ENCODE measurements at regions not wholly inside any gene's neighbourhood (a gene's known extent, or its start where the extent isn't known, plus 50 kb on each side); places are given as distances from the start of the nearest gene placed in this dataset.
"Not testable (repeated sequence)": the region's sequence is repeated elsewhere in the genome, so short reads cannot be mapped to it uniquely, and the experiment has no call there.

GRCh38 chr2:122070241-122070731 lies 314.8 kb downstream of the TSN start:
- intact Hi-C loops (cut with micrococcal nuclease), result no loop called here
- H3K36me3 Mint-ChIP-seq (ENCODE audit: low read depth), result no peaks in the 10 kb centered on the region
- H3K27me3 Mint-ChIP-seq (ENCODE audit: low read depth), result no peaks in the 10 kb centered on the region

GRCh38 chr2:122072666-122073065 lies 317.2 kb downstream of the TSN start:
- no peaks in the 10 kb centered on the region for H3K36me3 Mint-ChIP-seq (ENCODE audit: low read depth)
- intact Hi-C loops (cut with micrococcal nuclease), result no loop called here
- CTCF ChIA-PET, result no interaction called here
- no peak for DNase-seq
- no peaks in the 10 kb centered on the region for H3K9me3 Mint-ChIP-seq
- no peaks in the 10 kb centered on the region for H3K27me3 Mint-ChIP-seq (ENCODE audit: low read depth)
- no peaks in the 10 kb centered on the region for H3K4me1 Mint-ChIP-seq (ENCODE audit: low read depth)
- H3K4me3 Mint-ChIP-seq, result no peak overlapping the region
- H3K27ac Mint-ChIP-seq, result no peak overlapping the region

More at GRCh38 chr2:122070241-122070731, 314.8 kb downstream of the TSN start:
- DNase-seq, result no peak
- Mint-ChIP-seq H3K9me3 (no peaks in the 10 kb centered on the region), H3K4me3 (no peak overlapping the region), H3K4me1 (ENCODE audit: low read depth) (no peaks in the 10 kb centered on the region), H3K27ac (no peak overlapping the region)
- CTCF ChIA-PET, result no interaction called here

DNA sequence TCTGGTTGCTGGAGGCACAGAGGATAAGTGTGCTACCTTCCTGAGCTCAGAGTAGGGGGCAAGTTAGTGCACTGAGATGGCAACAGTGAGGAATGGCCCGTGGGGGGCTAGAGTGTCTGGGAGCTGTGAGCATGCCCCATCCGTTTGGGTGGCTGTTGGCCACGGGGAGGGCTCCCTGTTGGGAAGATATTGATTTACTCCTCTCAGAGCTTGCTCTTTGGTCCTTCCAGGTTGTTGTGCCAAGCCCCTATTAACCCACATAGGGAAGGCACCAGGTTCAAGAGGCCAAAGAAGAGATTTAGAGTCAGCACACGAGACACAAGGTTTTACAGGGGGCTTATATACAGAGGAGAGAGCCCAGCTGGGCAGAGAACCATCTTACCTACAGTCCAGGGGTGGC lies 318.8 kb downstream of the TSN start:
- Mint-ChIP-seq H3K4me1 (ENCODE audit: low read depth) (no peaks in the 10 kb centered on the region), H3K27me3 (ENCODE audit: low read depth) (no peaks in the 10 kb centered on the region), H3K4me3 (no peak overlapping the region), H3K9me3 (no peaks in the 10 kb centered on the region), H3K36me3 (ENCODE audit: low read depth) (no peaks in the 10 kb centered on the region), H3K27ac (no peak overlapping the region)
- no peak for DNase-seq
- CTCF ChIA-PET, result no interaction called here
- intact Hi-C loops (cut with micrococcal nuclease), result no loop called here

DNA sequence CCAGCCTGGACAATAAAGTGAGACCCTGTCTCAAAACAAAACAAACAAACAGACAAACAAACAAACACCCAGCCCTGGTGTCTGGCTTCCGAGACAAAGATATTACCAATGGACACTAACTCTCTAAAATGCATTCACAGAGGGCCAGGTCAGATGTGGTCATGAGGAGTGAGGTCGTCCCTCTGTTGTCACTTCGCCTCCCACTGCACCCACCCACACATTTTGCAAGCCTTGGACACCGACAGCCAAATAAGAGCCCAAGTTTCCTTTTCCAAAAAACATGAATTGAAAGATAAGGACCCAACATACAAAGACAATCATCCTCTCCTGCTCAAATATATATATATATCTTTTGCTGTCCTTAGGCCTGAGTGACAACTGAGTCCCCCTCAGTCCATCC lies 319.9 kb downstream of the TSN start:
- no peak for DNase-seq
- no peaks in the 10 kb centered on the region for H3K4me1 Mint-ChIP-seq (ENCODE audit: low read depth)
- no peaks in the 10 kb centered on the region for H3K9me3 Mint-ChIP-seq
- no peak overlapping the region for H3K4me3 Mint-ChIP-seq
- no peaks in the 10 kb centered on the region for H3K36me3 Mint-ChIP-seq (ENCODE audit: low read depth)
- intact Hi-C loops (cut with micrococcal nuclease), result no loop called here
- no peaks in the 10 kb centered on the region for H3K27me3 Mint-ChIP-seq (ENCODE audit: low read depth)
- H3K27ac Mint-ChIP-seq, result no peak overlapping the region
- CTCF ChIA-PET, result no interaction called here

- Mint-ChIP-seq H3K36me3 (ENCODE audit: low read depth) (no peaks in the 10 kb centered on the region), H3K4me3 (no peak overlapping the region), H3K9me3 (no peaks in the 10 kb centered on the region), H3K27me3 (ENCODE audit: low read depth) (no peaks in the 10 kb centered on the region), H3K4me1 (ENCODE audit: low read depth) (no peaks in the 10 kb centered on the region), H3K27ac (no peak overlapping the region)
- DNase-seq, result no peak
- intact Hi-C loops (cut with micrococcal nuclease), result no loop called here
- CTCF ChIA-PET, result no interaction called here
These were observed 321.7 kb downstream of the TSN start for GRCh38 chr2:122077114-122077513.

DNA sequence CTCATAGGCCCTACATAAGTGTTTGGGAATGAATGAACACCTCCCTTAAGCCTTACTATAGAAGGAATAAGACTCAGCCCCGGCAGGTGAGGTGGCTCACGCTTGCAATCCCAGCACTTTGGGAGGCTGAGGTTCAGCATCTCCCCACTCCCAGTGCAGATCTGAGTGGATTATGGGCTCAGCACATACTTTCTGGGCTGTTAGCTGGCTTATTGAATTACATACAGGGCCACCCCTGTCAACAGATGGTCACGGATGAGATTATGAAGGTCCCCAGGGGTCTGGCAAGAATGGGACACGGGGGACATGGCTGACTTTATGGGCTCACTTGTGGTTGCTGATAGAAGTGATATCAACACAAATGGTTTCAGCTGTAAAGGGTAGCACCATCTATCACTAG lies 322.3 kb downstream of the TSN start:
- intact Hi-C loops (cut with micrococcal nuclease), result no loop called here
- no peaks in the 10 kb centered on the region for H3K9me3 Mint-ChIP-seq
- no peaks in the 10 kb centered on the region for H3K36me3 Mint-ChIP-seq (ENCODE audit: low read depth)
- no peak overlapping the region for H3K4me3 Mint-ChIP-seq
- no peaks in the 10 kb centered on the region for H3K4me1 Mint-ChIP-seq (ENCODE audit: low read depth)
- no peaks in the 10 kb centered on the region for H3K27me3 Mint-ChIP-seq (ENCODE audit: low read depth)
- H3K27ac Mint-ChIP-seq, result no peak overlapping the region
- DNase-seq, result no peak
- CTCF ChIA-PET, result no interaction called here

- CTCF ChIA-PET, result no interaction called here
- no peaks in the 10 kb centered on the region for H3K9me3 Mint-ChIP-seq
- no peak for DNase-seq
- intact Hi-C loops (cut with micrococcal nuclease), result no loop called here
- H3K27ac Mint-ChIP-seq, result no peak overlapping the region
- H3K36me3 Mint-ChIP-seq (ENCODE audit: low read depth), result no peaks in the 10 kb centered on the region
- no peak overlapping the region for H3K4me3 Mint-ChIP-seq
- H3K4me1 Mint-ChIP-seq (ENCODE audit: low read depth), result no peaks in the 10 kb centered on the region
- no peaks in the 10 kb centered on the region for H3K27me3 Mint-ChIP-seq (ENCODE audit: low read depth)
These were observed 323.0 kb downstream of the TSN start for GRCh38 chr2:122078451-122078850.

- CTCF ChIA-PET, result interaction anchor here (1.0 kb wide), 1 partner anchor 106 kb away, joined by 3 read pairs; no protein-coding TSS in a partner anchor
- H3K27ac Mint-ChIP-seq, result no peak overlapping the region
- DNase-seq, result no peak
- no peaks in the 10 kb centered on the region for H3K36me3 Mint-ChIP-seq (ENCODE audit: low read depth)
- no peak overlapping the region for H3K4me3 Mint-ChIP-seq
- intact Hi-C loops (cut with micrococcal nuclease), result no loop called here
- no peaks in the 10 kb centered on the region for H3K4me1 Mint-ChIP-seq (ENCODE audit: low read depth)
- no peaks in the 10 kb centered on the region for H3K9me3 Mint-ChIP-seq
- H3K27me3 Mint-ChIP-seq (ENCODE audit: low read depth), result no peaks in the 10 kb centered on the region
These were observed 324.4 kb downstream of the TSN start for GRCh38 chr2:122079844-122080243.

DNA sequence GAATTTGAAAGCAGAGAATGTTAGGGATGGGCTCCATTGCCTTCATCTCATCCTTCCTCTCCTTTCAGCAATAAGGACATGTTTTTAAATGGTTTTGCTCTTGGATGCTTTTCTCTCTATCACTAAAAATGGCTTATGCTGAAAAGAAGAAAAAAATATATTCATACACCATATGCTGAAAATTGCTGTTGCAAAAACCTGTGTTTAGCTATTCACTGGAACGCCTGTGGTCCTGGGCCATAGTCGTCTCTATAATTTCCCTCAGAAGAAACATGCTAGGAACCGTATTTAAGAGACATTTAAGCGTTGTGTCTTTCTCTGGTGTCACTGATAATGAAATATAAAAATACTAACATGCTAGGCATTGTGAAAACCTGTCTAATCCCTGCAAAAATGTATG lies 324.9 kb downstream of the TSN start:
- no peak overlapping the region for H3K4me3 Mint-ChIP-seq

DNA sequence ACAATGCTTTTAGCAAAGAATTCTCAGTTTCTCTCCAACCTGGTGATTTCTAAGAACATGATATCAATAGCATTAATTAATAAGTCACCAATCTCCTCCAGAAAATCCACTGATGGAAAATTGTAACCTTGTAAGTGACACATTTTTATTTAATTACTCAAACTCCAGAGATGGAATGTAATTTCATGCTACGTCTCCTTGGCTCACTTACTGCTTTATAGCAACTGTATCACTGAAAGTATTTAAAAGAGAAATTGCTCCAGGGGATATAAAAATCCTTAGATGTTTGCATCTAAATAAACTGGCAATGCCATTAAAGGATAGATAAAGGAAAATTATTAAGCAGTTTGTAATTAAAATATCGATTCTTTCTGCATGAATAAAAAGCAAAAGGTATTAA lies 325.4 kb downstream of the TSN start:
- intact Hi-C loops (cut with micrococcal nuclease), result no loop called here
- no peak for DNase-seq
- H3K36me3 Mint-ChIP-seq (ENCODE audit: low read depth), result no peaks in the 10 kb centered on the region
- H3K4me1 Mint-ChIP-seq (ENCODE audit: low read depth), result no peaks in the 10 kb centered on the region
- H3K4me3 Mint-ChIP-seq, result no peak overlapping the region
- CTCF ChIA-PET, result no interaction called here
- peaks cover 1% of the 10 kb centered on the region for H3K27me3 Mint-ChIP-seq (ENCODE audit: low read depth)
- H3K27ac Mint-ChIP-seq, result no peak overlapping the region
- H3K9me3 Mint-ChIP-seq, result no peaks in the 10 kb centered on the region

More for the DNA sequence above, 324.9 kb downstream of the TSN start:
- CTCF ChIA-PET, result interaction anchor here (1.0 kb wide), 1 partner anchor 106 kb away, joined by 3 read pairs; no protein-coding TSS in a partner anchor
- Mint-ChIP-seq H3K27ac (no peak overlapping the region), H3K9me3 (no peaks in the 10 kb centered on the region), H3K4me1 (ENCODE audit: low read depth) (no peaks in the 10 kb centered on the region), H3K36me3 (ENCODE audit: low read depth) (no peaks in the 10 kb centered on the region), H3K27me3 (ENCODE audit: low read depth) (no peaks in the 10 kb centered on the region)
- intact Hi-C loops (cut with micrococcal nuclease), result no loop called here
- no peak for DNase-seq

DNA sequence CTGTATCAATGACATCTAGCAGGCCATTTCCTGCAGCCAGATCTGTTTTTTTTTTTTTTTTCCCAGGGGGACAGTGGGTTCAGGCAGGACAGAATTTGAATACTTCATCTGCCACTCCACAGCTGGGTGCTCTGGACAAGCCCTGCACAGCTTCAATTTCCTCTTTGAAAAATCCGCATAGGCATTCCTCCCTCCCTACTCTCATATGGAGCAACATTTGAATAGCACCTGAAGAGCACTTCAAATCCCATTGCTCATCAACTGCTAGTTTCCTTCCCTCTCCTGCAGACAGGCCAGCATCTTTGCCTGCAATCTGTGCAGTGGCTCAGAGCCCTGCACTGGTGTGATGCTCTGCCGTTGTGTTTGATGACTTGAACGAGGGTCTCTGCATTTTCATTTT lies 326.3 kb downstream of the TSN start:
- H3K4me1 Mint-ChIP-seq (ENCODE audit: low read depth), result no peaks in the 10 kb centered on the region
- intact Hi-C loops (cut with micrococcal nuclease), result no loop called here
- no peaks in the 10 kb centered on the region for H3K9me3 Mint-ChIP-seq
- no peaks in the 10 kb centered on the region for H3K36me3 Mint-ChIP-seq (ENCODE audit: low read depth)
- peaks cover 1% of the 10 kb centered on the region for H3K27me3 Mint-ChIP-seq (ENCODE audit: low read depth)
- H3K4me3 Mint-ChIP-seq, result no peak overlapping the region
- CTCF ChIA-PET, result interaction anchor here (0.7 kb wide), 1 partner anchor 1470 kb away, joined by 5 read pairs; no protein-coding TSS in a partner anchor
- H3K27ac Mint-ChIP-seq, result no peak overlapping the region
- DNase-seq, result no peak

- H3K4me3 Mint-ChIP-seq, result no peak overlapping the region
- H3K9me3 Mint-ChIP-seq, result no peaks in the 10 kb centered on the region
- CTCF ChIA-PET, result interaction anchor here (0.6 kb wide), 1 partner anchor 212 kb away, joined by 5 read pairs; no protein-coding TSS in a partner anchor
- no peaks in the 10 kb centered on the region for H3K36me3 Mint-ChIP-seq (ENCODE audit: low read depth)
- H3K4me1 Mint-ChIP-seq (ENCODE audit: low read depth), result no peaks in the 10 kb centered on the region
- intact Hi-C loops (cut with micrococcal nuclease), result no loop called here
- DNase-seq, result no peak
- peaks cover 1% of the 10 kb centered on the region for H3K27me3 Mint-ChIP-seq (ENCODE audit: low read depth)
- no peak overlapping the region for H3K27ac Mint-ChIP-seq
These were observed 328.0 kb downstream of the TSN start for GRCh38 chr2:122083256-122084048.

DNA sequence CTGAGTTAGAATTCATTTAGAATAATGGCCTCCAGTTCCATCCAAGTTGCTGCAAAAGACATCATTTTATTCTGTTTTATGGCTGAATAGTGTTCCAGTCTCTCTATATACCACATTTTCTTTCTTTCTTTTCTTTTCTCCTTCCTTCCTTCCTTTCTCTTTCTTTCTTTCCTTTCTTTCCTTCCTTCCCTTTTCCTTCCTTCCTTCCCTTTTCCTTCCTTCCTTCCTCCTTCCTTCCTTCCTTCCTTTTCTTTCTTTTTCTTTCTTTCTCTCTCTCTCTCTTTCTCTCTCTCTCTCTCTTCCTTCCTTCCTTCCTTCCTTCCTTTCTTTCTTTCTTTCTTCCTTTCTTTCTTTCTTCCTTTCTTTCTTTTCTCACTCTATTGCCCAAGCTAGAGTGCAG lies 330.2 kb downstream of the TSN start:
- H3K9me3 Mint-ChIP-seq; H3K27me3 Mint-ChIP-seq (ENCODE audit: low read depth); H3K4me3 Mint-ChIP-seq; H3K36me3 Mint-ChIP-seq (ENCODE audit: low read depth); H3K4me1 Mint-ChIP-seq (ENCODE audit: low read depth); DNase-seq; CTCF ChIA-PET; intact Hi-C loops (cut with micrococcal nuclease); H3K27ac Mint-ChIP-seq: not testable (repeated sequence)
